Neuronal stem cell (in vitro differentiated cells): ENCODE measurements at regions not wholly inside any gene's neighbourhood (a gene's known extent, or its start where the extent isn't known, plus 50 kb on each side); places are given as distances from the start of the nearest gene placed in this dataset.
A peak's percentile ranks its signal among the peaks of the same experiment; 100 is the strongest.

Experiments used
- DNase-seq: peaks from one replicate; pipeline ENCODE4 v3.0.0-alpha.2; 2013; ENCODE audit warnings: low spot score
- H2AFZ ChIP-seq: one replicate; pipeline ENCODE4 v1.6.1; 2013; ENCODE audit warnings: mild to moderate bottlenecking, low read length, inconsistent platforms
- H2AK5ac ChIP-seq: 2 replicates; pipeline ENCODE4 v1.6.1; 2013; ENCODE audit warnings: low read depth, mild to moderate bottlenecking, inconsistent platforms, low read length, moderate library complexity, mixed read lengths
- H2BK120ac ChIP-seq: 2 replicates; pipeline ENCODE4 v1.6.1; 2013; ENCODE audit warnings: low read depth, mild to moderate bottlenecking, inconsistent platforms, low read length, moderate library complexity, mixed read lengths
- H2BK12ac ChIP-seq: one replicate; pipeline ENCODE4 v1.6.1; 2013; ENCODE audit warnings: low read length, inconsistent platforms
- H2BK15ac ChIP-seq: 2 replicates; pipeline ENCODE4 v1.6.1; 2013; ENCODE audit warnings: mild to moderate bottlenecking, low read length, inconsistent platforms, mixed read lengths
- H2BK5ac ChIP-seq: one replicate; pipeline ENCODE4 v1.6.1; 2013; ENCODE audit warnings: inconsistent platforms, mild to moderate bottlenecking, low read length, moderate library complexity
- H3K14ac ChIP-seq: one replicate; pipeline ENCODE4 v1.6.1; 2013; ENCODE audit warnings: low read length, inconsistent platforms
- H3K18ac ChIP-seq: 2 replicates; pipeline ENCODE4 v1.6.1; 2013; ENCODE audit warnings: low read length, inconsistent platforms
- H3K23ac ChIP-seq: 2 replicates; pipeline ENCODE4 v1.6.1; 2013; ENCODE audit warnings: low read depth, mild to moderate bottlenecking, mixed read lengths, low read length, inconsistent platforms; ENCODE audit not compliant: poor library complexity
- H3K27ac ChIP-seq: replicated peaks from 3 replicates; pipeline ENCODE4 v1.5.1; 2013; ENCODE audit warnings: low read length, inconsistent platforms
- H3K27me3 ChIP-seq, 3 experiments: 2 replicates each; pipeline ENCODE4 v1.6.1; 2013; ENCODE audit warnings: low read length in 3 of 3, mild to moderate bottlenecking in 2 of 3, inconsistent platforms in 1 of 3, low read depth in 1 of 3, mixed read lengths in 1 of 3, moderate library complexity in 1 of 3; ENCODE audit not compliant: control insufficient read depth in 3 of 3, insufficient read depth in 3 of 3
- H3K36me3 ChIP-seq, 2 donors: replicated peaks in 1 of 2; 2 replicates each; pipeline ENCODE4 v1.6.1; 2013; ENCODE audit warnings: low read length in 2 of 2; ENCODE audit not compliant: control insufficient read depth in 2 of 2, insufficient read depth in 2 of 2
- H3K4ac ChIP-seq: 2 replicates; pipeline ENCODE4 v1.6.1; 2013; ENCODE audit warnings: inconsistent platforms, mild to moderate bottlenecking, low read length, moderate library complexity
- H3K4me1 ChIP-seq, 2 donors: 1 replicate in 1 of 2; 2 replicates in 1 of 2; pipeline ENCODE4 v1.6.1; 2013; ENCODE audit warnings: low read length in 2 of 2, low read depth in 1 of 2; ENCODE audit not compliant: control insufficient read depth in 2 of 2, insufficient read depth in 1 of 2
- H3K4me2 ChIP-seq: one replicate; pipeline ENCODE4 v1.6.1; 2013; ENCODE audit warnings: mild to moderate bottlenecking, low read length, inconsistent platforms; ENCODE audit not compliant: insufficient read depth, poor library complexity, severe bottlenecking
- H3K4me3 ChIP-seq, 2 donors: 2 replicates each; pipeline ENCODE4 v1.5.1; 2013; ENCODE audit warnings: low read length in 2 of 2, mild to moderate bottlenecking in 2 of 2, inconsistent platforms in 1 of 2, moderate library complexity in 1 of 2
- H3K79me1 ChIP-seq: one replicate; pipeline ENCODE4 v1.6.1; 2013; ENCODE audit warnings: low read depth, mild to moderate bottlenecking, inconsistent platforms, low read length, moderate library complexity
- H3K9ac ChIP-seq: one replicate; pipeline ENCODE4 v1.6.1; 2013; ENCODE audit warnings: mild to moderate bottlenecking, low read depth, low read length, inconsistent platforms; ENCODE audit not compliant: poor library complexity
- H3K9me3 ChIP-seq, 2 donors: replicated peaks in 1 of 2; 2 replicates each; pipeline versions ENCODE3 to v1.6.1; 2013; ENCODE audit warnings: low read length in 2 of 2, mild to moderate bottlenecking in 2 of 2, inconsistent platforms in 1 of 2, low read depth in 1 of 2, mixed read lengths in 1 of 2, moderate library complexity in 1 of 2; ENCODE audit not compliant: control insufficient read depth in 2 of 2, insufficient read depth in 1 of 2
- H4K8ac ChIP-seq: one replicate; pipeline ENCODE4 v1.6.1; 2013; ENCODE audit warnings: low read depth, mild to moderate bottlenecking, inconsistent platforms, low read length, moderate library complexity
- H4K91ac ChIP-seq: one replicate; pipeline ENCODE4 v1.6.1; 2013; ENCODE audit warnings: low read length, low read depth, mild to moderate bottlenecking, inconsistent platforms; ENCODE audit not compliant: poor library complexity
- WGBS, 2 donors: extraction: QIAGEN DNeasy Blood & Tissue Kit; methylation state at CpG; one replicate each; pipeline ENCODE4 v1.1.7; 2013; ENCODE audit warnings: missing lambda C conversion rate in 2 of 2, mixed read lengths in 1 of 2; ENCODE audit not compliant: insufficient read length in 2 of 2, insufficient replicate concordance in 1 of 2; ENCODE audit errors: extremely low coverage in 2 of 2; 5-methylcytosine and 5-hydroxymethylcytosine counted together

DNA sequence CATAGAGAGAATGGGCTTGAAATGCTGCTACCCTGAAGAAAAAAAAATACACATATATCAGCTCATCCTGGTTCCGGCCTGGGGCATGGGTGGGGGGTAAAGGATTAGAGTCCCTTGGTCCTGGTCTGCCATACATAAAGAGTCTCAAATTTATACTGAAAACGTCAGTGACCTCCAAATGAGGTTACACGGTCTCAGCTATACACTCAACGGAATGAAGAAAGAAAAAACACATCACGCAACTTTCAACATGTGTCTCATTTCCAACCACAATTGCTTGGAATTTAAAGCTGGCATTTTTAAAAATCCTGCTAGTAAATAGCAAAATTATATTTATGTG is 612.8 kb downstream of the MCTP2 start:
- Histone ChIP-seq H4K8ac (no peak overlapping the region), H3K4me2 (no peak overlapping the region), H3K27me3 (no peaks in the 10 kb centered on the region), H3K4me1 (no peaks in the 10 kb centered on the region), H3K36me3 (no peaks in the 10 kb centered on the region), H2BK120ac (no peak overlapping the region), H3K27ac (no peak overlapping the region), H3K18ac (no peak overlapping the region), H3K9ac (no peak overlapping the region), H2BK12ac (no peak overlapping the region), H4K91ac (no peak overlapping the region), H3K79me1 (no peaks in the 10 kb centered on the region), H2BK5ac (no peak overlapping the region), H2AK5ac (no peak overlapping the region), H3K14ac (no peak overlapping the region), H2AFZ (no peak overlapping the region), H3K9me3 (peaks cover 0 to 5% of the 10 kb centered on the region in 2 donors), H3K23ac (no peak overlapping the region), H3K4me3 (no peak overlapping the region), H3K4ac (no peak overlapping the region), H2BK15ac (no peak overlapping the region)
- DNase-seq: peak; percentile 1
- WGBS, 2 donors: no CpG with 5 or more reads among the region's 5 CpGs

DNA sequence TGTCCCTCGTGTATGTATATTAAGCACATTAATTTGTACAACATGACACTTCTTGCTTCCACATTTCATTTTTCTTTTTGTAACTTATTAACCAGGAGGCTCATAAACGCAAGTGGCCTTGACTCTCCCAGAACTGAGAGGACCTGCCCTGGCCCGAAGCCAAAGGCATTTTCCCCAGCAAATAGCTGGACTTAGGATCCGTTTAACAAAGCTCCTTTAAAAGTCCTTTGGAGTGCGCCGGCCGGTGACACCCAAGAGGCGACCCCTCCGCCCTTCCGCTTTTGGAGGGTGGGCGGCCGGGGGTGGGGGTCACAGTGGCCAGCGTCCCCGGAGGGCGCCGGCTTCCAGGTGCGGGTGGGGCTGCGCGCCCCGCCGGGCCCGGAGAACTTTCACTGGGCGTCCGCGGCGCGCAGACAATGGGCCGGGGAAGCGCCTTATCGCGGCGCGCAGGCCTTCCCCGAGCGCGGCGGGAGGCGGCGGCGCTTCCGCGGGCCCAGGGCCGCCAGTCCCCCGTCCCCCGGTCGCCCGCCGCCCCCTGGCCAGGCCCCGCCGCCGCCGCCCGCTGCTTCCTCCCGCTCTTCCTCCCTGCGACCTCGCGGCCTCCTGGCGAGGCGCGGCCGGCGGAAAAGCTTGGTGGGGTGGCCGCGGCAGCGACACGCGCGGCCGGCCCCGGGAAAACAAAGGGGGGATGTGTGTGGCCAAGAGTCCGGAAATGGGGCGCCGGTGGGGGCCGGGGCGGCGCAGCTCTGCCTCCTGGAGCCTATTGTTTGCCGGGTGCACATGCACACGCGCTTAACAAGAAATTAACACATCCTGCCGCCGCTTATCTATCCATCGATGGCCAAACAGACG is 613.4 kb downstream of the MCTP2 start:
- no peak overlapping the region for H3K27ac ChIP-seq
- H3K9me3 ChIP-seq: peaks cover 0 to 5% of the 10 kb centered on the region in 2 donors
- peak overlapping the region; percentile 56 for H2AFZ ChIP-seq
- H2AK5ac ChIP-seq: no peak overlapping the region
- peak; percentile 33 for DNase-seq
- no peak overlapping the region for H2BK5ac ChIP-seq
- H3K4me3 ChIP-seq: peak overlapping the region in 1 of 2 donors; percentile 73
- H3K9ac ChIP-seq: no peak overlapping the region
- H2BK12ac ChIP-seq: no peak overlapping the region
- no peaks in the 10 kb centered on the region for H3K36me3 ChIP-seq
- H3K4ac ChIP-seq: no peak overlapping the region
- no peak overlapping the region for H4K91ac ChIP-seq
- no peak overlapping the region for H2BK15ac ChIP-seq
- WGBS, 2 donors: no CpG with 5 or more reads among the region's 83 CpGs
- H3K79me1 ChIP-seq: no peaks in the 10 kb centered on the region
- H4K8ac ChIP-seq: no peak overlapping the region
- H3K4me1 ChIP-seq: no peaks in the 10 kb centered on the region
- no peak overlapping the region for H3K23ac ChIP-seq
- H3K4me2 ChIP-seq: peak overlapping the region; percentile 56
- no peaks in the 10 kb centered on the region for H3K27me3 ChIP-seq
- peak overlapping the region; percentile 91 for H3K18ac ChIP-seq
- peak overlapping the region; percentile 19 for H2BK120ac ChIP-seq
- H3K14ac ChIP-seq: no peak overlapping the region

DNA sequence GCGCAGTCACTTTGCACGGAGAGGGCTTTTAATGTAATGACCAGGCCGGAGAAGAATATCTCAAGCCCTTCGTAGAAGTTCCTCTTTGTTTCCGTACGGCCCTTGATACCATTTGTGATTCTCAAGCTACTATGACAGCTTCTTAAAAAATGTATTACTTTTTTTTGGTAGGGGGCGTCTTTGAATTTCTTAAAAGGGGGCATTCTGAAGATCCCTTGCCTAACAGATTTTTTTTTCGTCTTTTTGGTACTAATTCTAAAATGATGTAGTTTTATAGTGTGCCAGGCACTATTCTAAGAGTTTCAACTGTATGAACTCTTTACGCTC is 614.0 kb downstream of the MCTP2 start:
- Histone ChIP-seq H3K14ac (no peak overlapping the region), H4K91ac (no peak overlapping the region), H3K18ac (peak overlapping the region; percentile 91), H3K79me1 (no peaks in the 10 kb centered on the region), H3K9ac (no peak overlapping the region), H3K4me2 (peak overlapping the region; percentile 56), H2AK5ac (no peak overlapping the region), H3K36me3 (no peaks in the 10 kb centered on the region), H2BK12ac (no peak overlapping the region), H3K4ac (no peak overlapping the region), H3K4me1 (no peaks in the 10 kb centered on the region), H4K8ac (no peak overlapping the region), H3K27ac (no peak overlapping the region), H2BK15ac (no peak overlapping the region), H3K23ac (no peak overlapping the region), H2BK120ac (no peak overlapping the region), H2AFZ (peak overlapping the region; percentile 16), H3K4me3 (peak overlapping the region in 1 of 2 donors; percentile 73), H3K9me3 (peaks cover 0 to 5% of the 10 kb centered on the region in 2 donors), H3K27me3 (no peaks in the 10 kb centered on the region), H2BK5ac (no peak overlapping the region)
- WGBS, 2 donors: no CpG with 5 or more reads among the region's 9 CpGs
- DNase-seq: no peak

DNA sequence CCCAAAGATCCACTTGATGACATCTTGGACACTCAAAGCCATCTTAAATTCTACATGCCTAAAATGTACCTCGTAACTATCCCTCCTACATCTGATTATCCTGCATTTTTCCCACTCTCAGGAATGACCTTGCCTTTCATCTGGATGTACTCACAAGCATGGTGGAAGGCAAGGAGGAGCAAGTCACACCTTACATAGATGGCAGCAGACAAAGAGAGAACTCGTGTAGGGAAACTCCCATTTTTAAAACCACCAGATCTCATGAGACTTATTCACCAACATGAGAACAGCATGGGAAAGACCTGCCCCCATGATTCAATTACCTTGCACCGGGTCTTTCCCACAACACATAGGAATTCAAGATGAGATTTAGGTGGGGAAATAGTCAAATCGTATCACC is 616.0 kb downstream of the MCTP2 start:
- Histone ChIP-seq H2BK120ac (no peak overlapping the region), H4K8ac (no peak overlapping the region), H3K4me1 (no peaks in the 10 kb centered on the region), H3K27ac (no peak overlapping the region), H3K79me1 (no peaks in the 10 kb centered on the region), H2BK5ac (no peak overlapping the region), H2AK5ac (no peak overlapping the region), H3K36me3 (no peaks in the 10 kb centered on the region), H3K4me2 (no peak overlapping the region), H3K14ac (no peak overlapping the region), H3K18ac (no peak overlapping the region), H3K9me3 (no peaks in the 10 kb centered on the region), H3K4me3 (no peak overlapping the region), H2BK12ac (no peak overlapping the region), H4K91ac (no peak overlapping the region), H2BK15ac (no peak overlapping the region), H3K9ac (no peak overlapping the region), H3K23ac (no peak overlapping the region), H2AFZ (no peak overlapping the region), H3K4ac (no peak overlapping the region), H3K27me3 (no peaks in the 10 kb centered on the region)
- WGBS, 2 donors: no CpG with 5 or more reads among the region's 4 CpGs
- DNase-seq: no peak
